Left ventricle myocardium superior (tissue), 1 donor: ENCODE measurements at regions not wholly inside any gene's neighbourhood (a gene's known extent, or its start where the extent isn't known, plus 50 kb on each side); places are given as distances from the start of the nearest gene placed in this dataset.

Source experiments
- ATAC-seq: fragments of 200-7000 bp; cut with Tn5 transposase; one replicate; pipeline ENCODE4 v1.9.1; 2020; ENCODE audit warnings: mild to moderate bottlenecking, moderate library complexity
- DNase-seq: peaks from one replicate; pipeline ENCODE4 v3.0.0-alpha.2; 2020
- intact Hi-C: fragments of 100-400 bp; cut with micrococcal nuclease; formaldehyde crosslinking; loops from one replicate; pipeline ENCODE4 v1.11.0; 2022
- donor health status: DM: no; HTN: yes; CAD: no; lungs with severe emphysema.

GRCh38 chr2:195508139-195508455, 148.9 kb upstream of the SLC39A10 start:
- intact Hi-C loops, result no loop called here
- no peak for DNase-seq
- ATAC-seq, result no peak

- intact Hi-C loops, result no loop called here
- no peak for DNase-seq
- no peak for ATAC-seq
Observed at GRCh38 chr2:195507447-195508138, 149.4 kb upstream of the SLC39A10 start.

GRCh38 chr2:195505701-195506100, 151.3 kb upstream of the SLC39A10 start:
- no peak for ATAC-seq
- no peak for DNase-seq
- intact Hi-C loops, result no loop called here

- ATAC-seq (no peak), DNase-seq (no peak)
- intact Hi-C loops, result no loop called here
Observed at GRCh38 chr2:195503208-195503607, 153.8 kb upstream of the SLC39A10 start.

- intact Hi-C loops, result no loop called here
- DNase-seq (no peak), ATAC-seq (no peak)
Observed at GRCh38 chr2:195501746-195502145, 155.3 kb upstream of the SLC39A10 start.

- DNase-seq (no peak), ATAC-seq (no peak)
- intact Hi-C loops, result no loop called here
Observed at GRCh38 chr2:195500879-195501278, 156.1 kb upstream of the SLC39A10 start.

- intact Hi-C loops, result no loop called here
- DNase-seq, result no peak
- ATAC-seq, result no peak
Observed at GRCh38 chr2:195498839-195499490, 158.1 kb upstream of the SLC39A10 start.

- no peak for ATAC-seq
- DNase-seq, result peak; percentile 33
- intact Hi-C loops, result no loop called here
Observed at GRCh38 chr2:195498176-195498575, 158.8 kb upstream of the SLC39A10 start.

GRCh38 chr2:195496991-195497390, 160.0 kb upstream of the SLC39A10 start:
- DNase-seq (no peak), ATAC-seq (no peak)
- intact Hi-C loops, result no loop called here

GRCh38 chr2:195495966-195496365, 161.1 kb upstream of the SLC39A10 start:
- DNase-seq, result no peak
- intact Hi-C loops, result no loop called here
- no peak for ATAC-seq

- ATAC-seq (no peak), DNase-seq (no peak)
- intact Hi-C loops, result no loop called here
Observed at GRCh38 chr2:195495351-195495750, 161.7 kb upstream of the SLC39A10 start.

GRCh38 chr2:195494451-195494850, 162.6 kb upstream of the SLC39A10 start:
- ATAC-seq, result no peak
- intact Hi-C loops, result no loop called here
- DNase-seq, result no peak

- intact Hi-C loops, result no loop called here
- no peak for DNase-seq
- no peak for ATAC-seq
Observed at GRCh38 chr2:195493416-195493815, 163.6 kb upstream of the SLC39A10 start.

- intact Hi-C loops, result no loop called here
- no peak for ATAC-seq
- no peak for DNase-seq
Observed at GRCh38 chr2:195490319-195490718, 166.7 kb upstream of the SLC39A10 start.

- DNase-seq, result no peak
- ATAC-seq, result no peak
- intact Hi-C loops, result no loop called here
Observed at GRCh38 chr2:195489101-195489500, 167.9 kb upstream of the SLC39A10 start.

- intact Hi-C loops, result no loop called here
- ATAC-seq, result no peak
Observed at GRCh38 chr2:195488567-195488966, 168.5 kb upstream of the SLC39A10 start.

GRCh38 chr2:195486987-195487644, 169.9 kb upstream of the SLC39A10 start:
- DNase-seq (no peak), ATAC-seq (no peak)
- intact Hi-C loops, result no loop called here

More at GRCh38 chr2:195488567-195488966, 168.5 kb upstream of the SLC39A10 start:
- no peak for DNase-seq

GRCh38 chr2:195486520-195486919, 170.5 kb upstream of the SLC39A10 start:
- intact Hi-C loops, result no loop called here
- ATAC-seq, result no peak

GRCh38 chr2:195482010-195482409, 175.0 kb upstream of the SLC39A10 start:
- intact Hi-C loops, result no loop called here
- ATAC-seq (no peak), DNase-seq (no peak)

More at GRCh38 chr2:195486520-195486919, 170.5 kb upstream of the SLC39A10 start:
- no peak for DNase-seq

GRCh38 chr2:195480121-195480520, 176.9 kb upstream of the SLC39A10 start:
- intact Hi-C loops, result no loop called here
- no peak for DNase-seq

GRCh38 chr2:195479407-195479806, 177.6 kb upstream of the SLC39A10 start:
- DNase-seq (no peak), ATAC-seq (no peak)
- intact Hi-C loops, result no loop called here

More at GRCh38 chr2:195480121-195480520, 176.9 kb upstream of the SLC39A10 start:
- no peak for ATAC-seq
